Ishikawa (cell line): ENCODE measurements at regions not wholly inside any gene's neighbourhood (a gene's known extent, or its start where the extent isn't known, plus 50 kb on each side); places are given as distances from the start of the nearest gene placed in this dataset.

Experiments
- CREB1 ChIP-seq: IDR thresholded peaks from 2 replicates; pipeline ENCODE4 v1.6.1; 2012; ENCODE audit warnings: low read depth
- EP300 ChIP-seq: IDR thresholded peaks from 2 replicates; pipeline ENCODE4 v1.6.1; 2012; ENCODE audit warnings: borderline replicate concordance
- NFIC ChIP-seq: IDR thresholded peaks from 2 replicates; pipeline ENCODE4 v1.6.1; 2012
- RAD21 ChIP-seq: IDR thresholded peaks from 2 replicates; pipeline ENCODE4 v1.6.1; 2012; ENCODE audit warnings: low read depth
- REST ChIP-seq: IDR thresholded peaks from 2 replicates; pipeline ENCODE4 v1.6.1; 2012; ENCODE audit warnings: low read depth, mild to moderate bottlenecking
- TEAD4 ChIP-seq: IDR thresholded peaks from 2 replicates; pipeline ENCODE4 v1.6.1; 2012
- YY1 ChIP-seq: IDR thresholded peaks from 2 replicates; pipeline ENCODE4 v1.6.1; 2012; ENCODE audit warnings: low read depth
- ZBTB7A ChIP-seq: IDR thresholded peaks from 2 replicates; pipeline ENCODE4 v1.6.1; 2012; ENCODE audit warnings: low read depth

GRCh38 chr21:38659936-38660332 lies 145.8 kb upstream of the ETS2 start:
- TF ChIP-seq ZBTB7A (no peak), RAD21 (no peak), REST (no peak), NFIC (no peak), YY1 (no peak), EP300 (no peak), TEAD4 (no peak), CREB1 (no peak)
